ENCODE measurements at regions not wholly inside any gene's neighbourhood (a gene's known extent, or its start where the extent isn't known, plus 50 kb on each side); places are given as distances from the start of the nearest gene placed in this dataset.

- no peak for TF ChIP-seq POLR2AphosphoS5 (IDR thresholded peaks at IDR 0.05; ENCODE audit: low read depth)
- TF ChIP-seq GABPA (IDR thresholded peaks at IDR 0.05; ENCODE audit: low read depth) = no peak
- no peak for TF ChIP-seq CTCF (IDR thresholded peaks at IDR 0.05; ENCODE audit: insufficient read depth, low read length)
- no peak for TF ChIP-seq REST (IDR thresholded peaks at IDR 0.05; ENCODE audit: insufficient replicate concordance, low read depth)
- no peak for TF ChIP-seq SPI1 (IDR thresholded peaks at IDR 0.05; ENCODE audit: borderline replicate concordance, low read depth)
- Histone ChIP-seq H3K27me3 (ENCODE audit: insufficient read depth, poor library complexity, severe bottlenecking) (no peaks in the 10 kb centered on the region), H3K4me3 (replicated peaks; ENCODE audit: insufficient read depth, low read length) (no peak overlapping the region), H3K27ac (replicated peaks) (no peak overlapping the region)
- no peak for DNase-seq (ENCODE audit: low read depth in 1 of 2, low spot score in 1 of 2)
These were observed 114.6 kb upstream of the JARID2 start for GRCh38 chr6:15131234-15131633.

- no peak for TF ChIP-seq SPI1 (IDR thresholded peaks at IDR 0.05; ENCODE audit: borderline replicate concordance, low read depth)
- TF ChIP-seq POLR2AphosphoS5 (IDR thresholded peaks at IDR 0.05; ENCODE audit: low read depth) = no peak
- TF ChIP-seq GABPA (IDR thresholded peaks at IDR 0.05; ENCODE audit: low read depth) = no peak
- no peak for TF ChIP-seq REST (IDR thresholded peaks at IDR 0.05; ENCODE audit: insufficient replicate concordance, low read depth)
- TF ChIP-seq CTCF (IDR thresholded peaks at IDR 0.05; ENCODE audit: insufficient read depth, low read length) = no peak
- Histone ChIP-seq H3K27ac (replicated peaks) (no peak overlapping the region), H3K27me3 (ENCODE audit: insufficient read depth, poor library complexity, severe bottlenecking) (no peaks in the 10 kb centered on the region), H3K4me3 (replicated peaks; ENCODE audit: insufficient read depth, low read length) (no peak overlapping the region)
- no peak for DNase-seq (ENCODE audit: low read depth in 1 of 2, low spot score in 1 of 2)
These were observed 114.2 kb upstream of the JARID2 start for GRCh38 chr6:15131651-15132061.

GRCh38 chr6:15132167-15132566 is 113.7 kb upstream of the JARID2 start:
- Histone ChIP-seq H3K4me3 (replicated peaks; ENCODE audit: insufficient read depth, low read length) (no peak overlapping the region), H3K27me3 (ENCODE audit: insufficient read depth, poor library complexity, severe bottlenecking) (no peaks in the 10 kb centered on the region), H3K27ac (replicated peaks) (no peak overlapping the region)
- TF ChIP-seq REST (IDR thresholded peaks at IDR 0.05; ENCODE audit: insufficient replicate concordance, low read depth) (no peak), CTCF (IDR thresholded peaks at IDR 0.05; ENCODE audit: insufficient read depth, low read length) (no peak), SPI1 (IDR thresholded peaks at IDR 0.05; ENCODE audit: borderline replicate concordance, low read depth) (peak; percentile 54; the same call in 1 of the 2 replicates), GABPA (IDR thresholded peaks at IDR 0.05; ENCODE audit: low read depth) (no peak), POLR2AphosphoS5 (IDR thresholded peaks at IDR 0.05; ENCODE audit: low read depth) (no peak)
- DNase-seq (ENCODE audit: low read depth in 1 of 2, low spot score in 1 of 2) = no peak

Data from HL-60 (cell line).